Muscle of arm (tissue), 1 donor: ENCODE measurements at regions not wholly inside any gene's neighbourhood (a gene's known extent, or its start where the extent isn't known, plus 50 kb on each side); places are given as distances from the start of the nearest gene placed in this dataset.

Experiments
- DNase-seq: peaks from one replicate; pipeline ENCODE4 v3.0.0-alpha.2; 2013

GRCh38 chr13:99123101-99124045 lies 77.3 kb upstream of the UBAC2 start:
- DNase-seq = no peak

- no peak for DNase-seq
Observed at GRCh38 chr13:99124046-99124400, 76.6 kb upstream of the UBAC2 start.

GRCh38 chr13:99124794-99125316 lies 75.8 kb upstream of the UBAC2 start:
- peak; percentile 60 for DNase-seq

- peak; percentile 30 for DNase-seq
Observed at GRCh38 chr13:99125326-99125915, 75.2 kb upstream of the UBAC2 start.

GRCh38 chr13:99126821-99127220 lies 73.8 kb upstream of the UBAC2 start:
- no peak for DNase-seq

- DNase-seq = no peak
Observed at GRCh38 chr13:99129050-99129449, 71.6 kb upstream of the UBAC2 start.

GRCh38 chr13:99129951-99130350 lies 70.7 kb upstream of the UBAC2 start:
- no peak for DNase-seq

GRCh38 chr13:99131410-99131809 lies 69.2 kb upstream of the UBAC2 start:
- no peak for DNase-seq

- no peak for DNase-seq
Observed at GRCh38 chr13:99132295-99132835, 68.3 kb upstream of the UBAC2 start.

- no peak for DNase-seq
Observed at GRCh38 chr13:99133230-99133629, 67.4 kb upstream of the UBAC2 start.

GRCh38 chr13:99133848-99134247 lies 66.8 kb upstream of the UBAC2 start:
- DNase-seq = no peak

- no peak for DNase-seq
Observed at GRCh38 chr13:99135591-99135990, 65.1 kb upstream of the UBAC2 start.

GRCh38 chr13:99136427-99136954 lies 64.2 kb upstream of the UBAC2 start:
- no peak for DNase-seq

GRCh38 chr13:99140831-99141230 lies 59.8 kb upstream of the UBAC2 start:
- DNase-seq = no peak

GRCh38 chr13:99143904-99144303 lies 56.8 kb upstream of the UBAC2 start:
- no peak for DNase-seq

- no peak for DNase-seq
Observed at GRCh38 chr13:99144306-99144705, 56.3 kb upstream of the UBAC2 start.

GRCh38 chr13:99145461-99145860 lies 55.2 kb upstream of the UBAC2 start:
- no peak for DNase-seq

- DNase-seq = no peak
Observed at GRCh38 chr13:99150575-99151361, 49.9 kb upstream of the UBAC2 start.
